Large intestine (tissue), 3 donors: ENCODE measurements at regions not wholly inside any gene's neighbourhood (a gene's known extent, or its start where the extent isn't known, plus 50 kb on each side); places are given as distances from the start of the nearest gene placed in this dataset.

Source experiments
- DNase-seq, 2 donors: peaks; one replicate each; pipeline versions ENCODE4 v3.0.0 to v3.0.0-alpha.2; 2013
- H3K27ac ChIP-seq: one replicate; pipeline ENCODE4 v1.5.1; 2013; ENCODE audit warnings: low read length
- H3K27me3 ChIP-seq: 2 replicates; pipeline ENCODE4 v1.6.1; 2013; ENCODE audit warnings: low read length; ENCODE audit not compliant: control insufficient read depth, insufficient read depth
- H3K36me3 ChIP-seq: 2 replicates; pipeline ENCODE4 v1.6.1; 2013; ENCODE audit warnings: low read length; ENCODE audit not compliant: control insufficient read depth, insufficient read depth
- H3K4me1 ChIP-seq: one replicate; pipeline ENCODE4 v1.6.1; 2013; ENCODE audit warnings: low read length; ENCODE audit not compliant: control insufficient read depth, insufficient read depth
- H3K4me3 ChIP-seq: one replicate; pipeline ENCODE4 v1.5.1; 2013; ENCODE audit warnings: low read length
- H3K9me3 ChIP-seq: one replicate; pipeline ENCODE4 v1.6.1; 2013; ENCODE audit warnings: mild to moderate bottlenecking, low read depth, low read length, moderate library complexity; ENCODE audit not compliant: control insufficient read depth
- WGBS: methylation state at CpG from one replicate; pipeline ENCODE4 v1.1.5; 2013; ENCODE audit warnings: low lambda C conversion rate; ENCODE audit not compliant: insufficient coverage; 5-methylcytosine and 5-hydroxymethylcytosine counted together

GRCh38 chr1:73813236-73813635, 384.7 kb downstream of the LRRIQ3 start:
- no peak overlapping the region for H3K4me3 ChIP-seq
- WGBS = no CpG with 5 or more reads among the region's 2 CpGs
- H3K9me3 ChIP-seq = no peaks in the 10 kb centered on the region
- no peaks in the 10 kb centered on the region for H3K27me3 ChIP-seq
- H3K36me3 ChIP-seq = no peaks in the 10 kb centered on the region
- DNase-seq = no peak
- no peak overlapping the region for H3K27ac ChIP-seq
- H3K4me1 ChIP-seq = no peaks in the 10 kb centered on the region

GRCh38 chr1:73811798-73812197, 386.2 kb downstream of the LRRIQ3 start:
- no peaks in the 10 kb centered on the region for H3K27me3 ChIP-seq
- WGBS = 90% methylated on average over 1 of the region's 3 CpGs
- no peaks in the 10 kb centered on the region for H3K4me1 ChIP-seq
- no peak overlapping the region for H3K27ac ChIP-seq
- H3K36me3 ChIP-seq = no peaks in the 10 kb centered on the region
- no peaks in the 10 kb centered on the region for H3K9me3 ChIP-seq
- no peak overlapping the region for H3K4me3 ChIP-seq
- DNase-seq = no peak

- 85% methylated on average over 3 of the region's 3 CpGs for WGBS
Observed at GRCh38 chr1:73804935-73805334, 393.0 kb downstream of the LRRIQ3 start.

GRCh38 chr1:73803380-73803779, 394.6 kb downstream of the LRRIQ3 start:
- Histone ChIP-seq H3K4me1 (peaks cover 7% of the 10 kb centered on the region), H3K4me3 (no peak overlapping the region), H3K36me3 (no peaks in the 10 kb centered on the region), H3K27ac (peak overlapping the region; percentile 26), H3K27me3 (no peaks in the 10 kb centered on the region), H3K9me3 (no peaks in the 10 kb centered on the region)
- DNase-seq = peak; percentile 61 to 88
- WGBS = no CpG with 5 or more reads among the region's 4 CpGs

More at GRCh38 chr1:73804935-73805334, 393.0 kb downstream of the LRRIQ3 start:
- Histone ChIP-seq H3K27me3 (no peaks in the 10 kb centered on the region), H3K4me3 (no peak overlapping the region), H3K4me1 (peaks cover 7% of the 10 kb centered on the region), H3K36me3 (no peaks in the 10 kb centered on the region), H3K9me3 (no peaks in the 10 kb centered on the region), H3K27ac (no peak overlapping the region)
- no peak for DNase-seq

- no peak for DNase-seq
- Histone ChIP-seq H3K36me3 (no peaks in the 10 kb centered on the region), H3K4me3 (no peak overlapping the region), H3K9me3 (no peaks in the 10 kb centered on the region), H3K27ac (no peak overlapping the region), H3K4me1 (peaks cover 7% of the 10 kb centered on the region), H3K27me3 (no peaks in the 10 kb centered on the region)
- WGBS = 38% methylated on average over 1 of the region's 1 CpG
Observed at GRCh38 chr1:73801912-73802429, 396.0 kb downstream of the LRRIQ3 start.

GRCh38 chr1:73800376-73800775, 397.6 kb downstream of the LRRIQ3 start:
- H3K9me3 ChIP-seq = no peaks in the 10 kb centered on the region
- H3K36me3 ChIP-seq = no peaks in the 10 kb centered on the region
- no peaks in the 10 kb centered on the region for H3K27me3 ChIP-seq
- DNase-seq = peak; percentile 7 to 72
- H3K4me3 ChIP-seq = no peak overlapping the region
- H3K4me1 ChIP-seq = peaks cover 7% of the 10 kb centered on the region
- no peak overlapping the region for H3K27ac ChIP-seq
- 20% methylated on average over 1 of the region's 2 CpGs for WGBS

GRCh38 chr1:73789965-73790364, 408.0 kb downstream of the LRRIQ3 start:
- Histone ChIP-seq H3K27me3 (no peaks in the 10 kb centered on the region), H3K9me3 (no peaks in the 10 kb centered on the region), H3K27ac (no peak overlapping the region), H3K4me3 (no peak overlapping the region), H3K36me3 (no peaks in the 10 kb centered on the region), H3K4me1 (no peaks in the 10 kb centered on the region)
- no peak for DNase-seq

GRCh38 chr1:73784026-73784425, 413.9 kb downstream of the LRRIQ3 start:
- Histone ChIP-seq H3K4me3 (no peak overlapping the region), H3K9me3 (no peaks in the 10 kb centered on the region), H3K36me3 (no peaks in the 10 kb centered on the region), H3K4me1 (no peaks in the 10 kb centered on the region), H3K27ac (no peak overlapping the region), H3K27me3 (no peaks in the 10 kb centered on the region)
- WGBS = 100% methylated on average over 1 of the region's 2 CpGs
- no peak for DNase-seq

- no peaks in the 10 kb centered on the region for H3K36me3 ChIP-seq
- no peak overlapping the region for H3K27ac ChIP-seq
- DNase-seq = peak in 1 of 2 donors; percentile 23
- H3K9me3 ChIP-seq = no peaks in the 10 kb centered on the region
- no peaks in the 10 kb centered on the region for H3K4me1 ChIP-seq
- no peak overlapping the region for H3K4me3 ChIP-seq
- no peaks in the 10 kb centered on the region for H3K27me3 ChIP-seq
- WGBS = 71% methylated on average over 3 of the region's 6 CpGs
Observed at GRCh38 chr1:73783352-73783751, 414.6 kb downstream of the LRRIQ3 start.

GRCh38 chr1:73782901-73783300, 415.1 kb downstream of the LRRIQ3 start:
- Histone ChIP-seq H3K27me3 (no peaks in the 10 kb centered on the region), H3K27ac (no peak overlapping the region), H3K36me3 (no peaks in the 10 kb centered on the region), H3K9me3 (no peaks in the 10 kb centered on the region), H3K4me3 (no peak overlapping the region), H3K4me1 (no peaks in the 10 kb centered on the region)
- no peak for DNase-seq
- WGBS = 83% methylated on average over 2 of the region's 2 CpGs

GRCh38 chr1:73781251-73781650, 416.7 kb downstream of the LRRIQ3 start:
- H3K36me3 ChIP-seq = no peaks in the 10 kb centered on the region
- no CpG with 5 or more reads among the region's 2 CpGs for WGBS
- H3K4me3 ChIP-seq = no peak overlapping the region
- H3K27me3 ChIP-seq = no peaks in the 10 kb centered on the region
- H3K4me1 ChIP-seq = no peaks in the 10 kb centered on the region
- no peak overlapping the region for H3K27ac ChIP-seq
- DNase-seq = peak; percentile 32 to 65
- no peaks in the 10 kb centered on the region for H3K9me3 ChIP-seq
